D721Med (cell line): ENCODE measurements at regions not wholly inside any gene's neighbourhood (a gene's known extent, or its start where the extent isn't known, plus 50 kb on each side); places are given as distances from the start of the nearest gene placed in this dataset.

ENCODE experiments used
- DNase-seq: peaks from one replicate; pipeline ENCODE4 v3.0.0; 2011; ENCODE audit warnings: low spot score; ENCODE audit not compliant: insufficient read length
- FAIRE-seq: peaks from 2 replicates; lab custom pipeline; 2011; peaks lifted over from hg19 to GRCh38; lab: Jason Lieb, UNC
- TF ChIP-seq, protein P1 (sequence below): IDR thresholded peaks from 2 replicates; pipeline ENCODE4 v1.5.1; 2012; ENCODE audit warnings: mild to moderate bottlenecking, control low read depth; ENCODE audit not compliant: insufficient read depth; ENCODE audit errors: missing control alignments

DNA sequence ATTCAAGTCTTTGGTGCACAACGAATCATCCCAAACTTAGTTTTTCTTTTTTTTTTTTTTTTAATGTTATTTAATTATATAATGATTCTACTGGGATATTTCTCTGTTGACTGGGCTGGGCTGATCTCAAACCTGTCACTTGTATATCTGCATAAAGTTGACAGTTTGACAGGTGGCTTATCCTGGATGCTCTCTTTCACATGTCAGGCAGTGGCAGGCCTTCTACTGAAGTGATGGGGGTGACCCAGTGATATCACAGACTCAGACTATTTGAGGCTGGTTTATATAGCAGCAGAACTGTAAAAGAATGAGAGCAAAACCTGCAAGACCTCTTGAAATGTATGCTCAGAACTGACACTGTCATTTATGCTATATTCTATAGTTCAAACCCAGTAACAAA is 1813.5 kb upstream of the CDH6 start:
- FAIRE-seq: no peak
- TF ChIP-seq, protein P1, sequence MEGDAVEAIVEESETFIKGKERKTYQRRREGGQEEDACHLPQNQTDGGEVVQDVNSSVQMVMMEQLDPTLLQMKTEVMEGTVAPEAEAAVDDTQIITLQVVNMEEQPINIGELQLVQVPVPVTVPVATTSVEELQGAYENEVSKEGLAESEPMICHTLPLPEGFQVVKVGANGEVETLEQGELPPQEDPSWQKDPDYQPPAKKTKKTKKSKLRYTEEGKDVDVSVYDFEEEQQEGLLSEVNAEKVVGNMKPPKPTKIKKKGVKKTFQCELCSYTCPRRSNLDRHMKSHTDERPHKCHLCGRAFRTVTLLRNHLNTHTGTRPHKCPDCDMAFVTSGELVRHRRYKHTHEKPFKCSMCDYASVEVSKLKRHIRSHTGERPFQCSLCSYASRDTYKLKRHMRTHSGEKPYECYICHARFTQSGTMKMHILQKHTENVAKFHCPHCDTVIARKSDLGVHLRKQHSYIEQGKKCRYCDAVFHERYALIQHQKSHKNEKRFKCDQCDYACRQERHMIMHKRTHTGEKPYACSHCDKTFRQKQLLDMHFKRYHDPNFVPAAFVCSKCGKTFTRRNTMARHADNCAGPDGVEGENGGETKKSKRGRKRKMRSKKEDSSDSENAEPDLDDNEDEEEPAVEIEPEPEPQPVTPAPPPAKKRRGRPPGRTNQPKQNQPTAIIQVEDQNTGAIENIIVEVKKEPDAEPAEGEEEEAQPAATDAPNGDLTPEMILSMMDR: no peak
- no peak for DNase-seq

DNA sequence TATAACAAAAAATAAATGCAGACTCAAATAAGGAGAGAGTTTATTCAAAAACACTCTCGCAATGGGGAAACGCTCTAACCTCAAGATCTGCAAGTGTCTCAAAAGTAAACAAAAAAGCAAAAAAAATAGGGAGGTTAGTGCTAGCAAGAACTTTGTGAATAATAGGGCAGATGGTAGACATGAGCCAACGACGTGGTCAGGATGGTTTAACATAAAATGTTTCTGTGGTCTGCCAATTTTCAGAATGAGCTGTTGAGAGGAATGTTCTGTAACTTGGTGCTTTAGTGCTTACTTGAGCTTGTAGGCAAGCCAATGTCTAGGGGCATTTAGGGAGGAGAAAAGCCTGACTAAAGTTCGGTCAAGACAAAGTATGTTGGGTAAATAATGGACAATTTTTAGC is 1813.9 kb upstream of the CDH6 start:
- FAIRE-seq: no peak
- TF ChIP-seq, protein P1: no peak
- DNase-seq: no peak

GRCh38 chr5:29378104-29378503 is 1815.4 kb upstream of the CDH6 start:
- FAIRE-seq (no peak), DNase-seq (no peak)
- TF ChIP-seq, protein P1: no peak

DNA sequence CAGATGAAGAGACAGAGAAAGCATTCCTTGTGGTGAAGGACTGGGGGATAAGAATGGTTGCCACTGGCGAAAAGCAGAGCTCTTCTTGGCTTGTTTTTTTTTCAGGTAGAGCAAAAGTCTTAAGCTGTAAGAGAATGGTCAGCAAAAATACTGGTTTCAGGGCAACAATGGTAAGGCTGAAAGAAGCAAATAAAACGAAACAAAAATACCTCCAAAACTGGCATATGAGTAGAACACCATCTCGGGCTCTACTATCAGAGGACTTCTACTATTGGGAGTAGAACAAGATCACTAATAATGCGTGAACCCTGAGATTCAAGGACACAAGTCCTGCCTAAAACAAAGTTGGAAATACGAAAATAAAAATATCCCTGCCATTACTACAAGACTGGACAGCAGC is 1823.2 kb upstream of the CDH6 start:
- no peak for FAIRE-seq
- no peak for DNase-seq

DNA sequence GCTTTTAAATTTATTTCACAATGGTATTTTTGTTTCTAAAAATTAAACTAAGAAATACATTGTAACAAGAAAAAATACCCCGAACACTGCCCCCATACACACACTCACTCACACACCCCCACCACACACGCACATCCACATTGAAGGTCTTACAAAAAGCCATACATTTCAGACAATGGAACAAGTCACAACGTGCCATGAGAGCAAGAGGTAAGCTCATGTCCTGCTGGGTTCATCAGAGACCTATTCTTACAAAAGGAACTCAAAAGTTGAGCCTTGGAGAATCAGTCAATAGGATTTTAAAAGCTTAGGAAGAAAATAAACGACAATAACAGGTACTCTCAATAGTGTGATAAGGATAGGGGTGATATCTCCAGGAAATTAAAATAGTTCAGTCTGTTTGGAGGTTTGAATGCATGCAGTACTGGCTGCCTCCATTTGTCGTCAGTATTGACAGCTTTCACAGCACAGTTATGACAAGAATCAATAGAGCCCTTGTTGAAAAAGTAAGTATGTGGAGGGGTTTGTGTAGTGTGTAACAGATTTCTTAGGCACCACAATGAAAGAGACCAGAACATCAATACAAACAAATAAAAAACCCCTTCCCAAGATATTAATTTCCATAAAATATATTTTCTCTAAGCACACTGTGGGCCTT is 1826.2 kb upstream of the CDH6 start:
- TF ChIP-seq, protein P1: peak; percentile 23
- no peak for DNase-seq
- FAIRE-seq: no peak

More for the DNA sequence above, 1823.2 kb upstream of the CDH6 start:
- TF ChIP-seq, protein P1: no peak

GRCh38 chr5:29351170-29351569 is 1842.3 kb upstream of the CDH6 start:
- no peak for FAIRE-seq
- TF ChIP-seq, protein P1: no peak
- no peak for DNase-seq

DNA sequence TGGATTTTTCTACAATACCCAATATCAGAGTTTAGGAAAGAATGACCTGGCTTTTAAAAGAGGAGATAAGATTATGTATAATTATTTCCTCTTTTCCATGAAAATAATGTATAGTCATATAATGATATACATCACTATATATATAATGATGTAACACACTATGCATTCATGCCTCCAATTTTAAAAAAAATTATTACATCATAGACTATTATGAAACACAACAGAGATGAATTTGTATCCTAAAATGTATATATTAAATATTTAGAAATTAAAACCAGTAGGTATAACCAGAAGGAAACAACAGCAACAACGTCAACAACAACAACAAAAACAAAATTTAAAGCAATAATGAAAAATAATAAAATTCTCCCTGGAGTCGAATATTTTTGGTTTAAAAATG is 1856.5 kb upstream of the CDH6 start:
- TF ChIP-seq, protein P1: no peak
- FAIRE-seq (no peak), DNase-seq (no peak)
